ENCODE measurements at regions not wholly inside any gene's neighbourhood (a gene's known extent, or its start where the extent isn't known, plus 50 kb on each side); places are given as distances from the start of the nearest gene placed in this dataset.

DNA sequence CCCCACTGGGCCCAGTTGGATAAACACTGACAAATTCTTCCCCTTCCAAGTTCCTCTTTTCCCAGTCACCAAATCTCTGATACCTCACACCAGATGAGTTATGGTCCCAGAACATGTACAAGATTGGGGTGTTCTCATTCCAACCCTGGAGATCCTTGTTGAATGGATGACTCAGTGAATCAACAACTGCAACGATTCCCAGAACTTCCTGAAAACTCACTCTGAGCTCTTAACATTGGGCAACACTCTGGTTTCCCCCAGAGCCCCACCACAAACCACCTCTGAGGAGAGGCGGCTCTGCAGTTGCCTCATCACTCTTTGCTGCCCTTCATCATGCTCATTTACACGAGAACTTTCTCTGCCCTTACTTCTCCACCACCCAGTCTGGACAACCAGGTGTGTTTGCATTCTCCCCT lies 115.2 kb downstream of the MRPL14 start:
- peak; percentile 99 for DNase-seq (ENCODE audit: low read depth)

DNA sequence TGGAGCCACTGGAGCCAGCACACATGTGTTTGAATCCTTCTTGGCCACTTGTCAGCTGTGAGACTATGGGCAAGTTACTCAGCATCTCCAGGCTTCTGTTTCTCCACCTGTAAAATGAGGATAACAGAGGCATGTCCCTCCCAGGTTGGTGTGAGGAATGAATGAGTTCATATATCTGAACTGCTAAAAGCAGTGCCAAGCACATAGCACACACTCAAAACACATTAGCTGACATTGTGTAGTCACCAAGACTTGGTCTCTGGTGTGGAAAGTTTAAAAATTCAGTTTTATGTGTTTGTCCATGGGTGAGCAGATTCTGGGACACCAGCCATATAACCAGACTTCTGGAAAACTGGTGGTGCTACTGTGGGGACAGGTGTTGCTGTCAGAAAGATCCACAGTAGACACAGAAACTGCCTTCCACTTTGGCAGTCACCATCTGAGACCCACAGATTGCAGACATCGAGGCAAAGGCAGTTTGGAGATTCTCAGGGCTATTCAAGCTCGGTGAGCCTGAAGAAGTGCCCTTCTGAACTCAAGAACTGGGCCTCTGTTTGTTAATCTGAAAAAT lies 115.8 kb downstream of the MRPL14 start:
- DNase-seq (ENCODE audit: low read depth) = peak; percentile 53

DNA sequence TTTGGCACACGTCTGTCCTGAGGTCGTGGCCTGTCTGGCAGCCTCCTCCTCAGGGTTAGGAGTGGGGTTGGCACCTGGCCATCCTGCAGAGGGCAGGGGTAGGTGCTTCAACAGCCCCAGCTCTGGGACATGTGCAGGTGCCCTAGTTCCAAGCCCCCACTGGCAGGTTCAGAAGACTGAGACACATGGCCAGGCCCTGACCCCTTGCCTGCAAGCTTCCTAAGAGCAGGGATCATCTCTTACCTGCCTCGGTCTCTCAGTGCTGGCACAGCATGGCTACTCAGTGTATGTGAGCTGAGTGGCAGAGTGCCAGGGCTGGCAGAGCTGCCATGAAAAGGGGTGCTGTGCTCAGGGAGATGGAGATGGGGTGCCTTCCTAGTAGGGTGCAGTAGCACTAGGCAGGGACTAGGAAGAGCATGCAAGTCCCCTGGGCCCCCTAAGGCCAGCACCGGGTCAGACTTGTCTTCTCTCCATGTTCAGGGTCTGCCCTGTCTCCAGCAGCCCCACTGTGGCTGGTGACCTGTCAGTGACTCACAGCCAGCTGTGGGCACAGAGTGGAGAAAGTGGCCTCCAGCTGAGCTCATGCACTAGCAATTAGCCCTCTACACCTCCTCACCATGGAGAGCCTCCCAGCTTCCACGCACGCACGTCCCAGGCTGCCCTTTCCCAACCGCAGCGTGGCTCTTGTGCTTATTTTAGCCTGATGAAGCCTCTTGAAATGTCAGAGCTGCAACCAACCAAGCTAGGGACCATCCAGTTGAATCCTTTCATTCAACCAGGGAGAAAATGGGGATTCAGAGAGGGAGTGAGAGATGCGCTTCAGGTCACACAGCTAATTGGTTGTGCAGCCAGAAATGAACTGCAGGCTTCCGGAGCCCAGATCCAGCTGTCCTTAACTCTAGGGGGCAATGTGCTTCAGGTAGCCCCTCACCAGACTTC lies 116.6 kb downstream of the MRPL14 start:
- DNase-seq (ENCODE audit: low read depth) = peak; percentile 99

DNA sequence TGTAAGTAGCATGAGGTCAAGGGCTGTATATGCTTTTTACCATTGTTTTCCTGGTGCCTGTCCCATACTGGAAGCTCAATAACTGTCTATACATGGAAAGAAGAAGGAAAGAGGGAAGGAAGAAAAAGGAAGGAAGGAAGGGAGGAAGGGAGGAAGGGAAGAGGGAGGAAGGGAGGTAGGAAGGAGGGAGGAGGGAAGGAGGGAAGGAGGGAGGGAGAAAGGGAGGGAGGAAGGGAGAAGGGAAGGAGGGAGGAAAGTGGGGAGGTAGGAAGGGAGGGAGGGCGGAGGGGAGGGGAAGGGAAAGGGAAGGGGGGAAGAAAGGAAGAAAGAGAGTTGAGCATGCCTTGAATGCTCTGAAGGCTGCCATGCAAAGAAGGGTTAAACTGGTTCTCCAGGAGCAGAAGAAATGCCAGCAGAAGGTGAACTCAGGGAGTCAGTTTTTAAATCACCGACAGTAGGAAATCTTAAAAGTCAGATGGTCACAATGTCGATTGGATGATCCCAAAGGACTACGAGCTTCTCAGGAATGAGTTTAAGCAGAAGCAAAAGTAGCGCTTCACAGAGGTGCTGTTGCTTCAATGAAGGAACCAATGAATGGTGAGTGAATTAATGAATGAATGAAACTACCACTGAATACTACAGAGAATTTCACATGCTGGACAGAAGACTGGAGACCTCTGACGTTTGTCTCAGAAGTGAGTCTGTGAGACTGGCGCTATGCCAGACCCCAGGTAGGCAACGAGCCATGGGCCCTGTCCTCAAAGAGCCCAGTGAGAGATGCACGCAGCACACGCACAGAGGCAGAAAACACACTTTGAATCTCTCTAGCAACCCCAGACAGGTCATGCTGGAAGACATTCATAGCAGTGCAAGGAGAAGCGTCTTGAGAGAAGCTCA lies 117.6 kb downstream of the MRPL14 start:
- no peak for DNase-seq (ENCODE audit: low read depth)

GRCh38 chr6:44008821-44009370 lies 118.4 kb downstream of the MRPL14 start:
- DNase-seq (ENCODE audit: low read depth) = no peak

DNA sequence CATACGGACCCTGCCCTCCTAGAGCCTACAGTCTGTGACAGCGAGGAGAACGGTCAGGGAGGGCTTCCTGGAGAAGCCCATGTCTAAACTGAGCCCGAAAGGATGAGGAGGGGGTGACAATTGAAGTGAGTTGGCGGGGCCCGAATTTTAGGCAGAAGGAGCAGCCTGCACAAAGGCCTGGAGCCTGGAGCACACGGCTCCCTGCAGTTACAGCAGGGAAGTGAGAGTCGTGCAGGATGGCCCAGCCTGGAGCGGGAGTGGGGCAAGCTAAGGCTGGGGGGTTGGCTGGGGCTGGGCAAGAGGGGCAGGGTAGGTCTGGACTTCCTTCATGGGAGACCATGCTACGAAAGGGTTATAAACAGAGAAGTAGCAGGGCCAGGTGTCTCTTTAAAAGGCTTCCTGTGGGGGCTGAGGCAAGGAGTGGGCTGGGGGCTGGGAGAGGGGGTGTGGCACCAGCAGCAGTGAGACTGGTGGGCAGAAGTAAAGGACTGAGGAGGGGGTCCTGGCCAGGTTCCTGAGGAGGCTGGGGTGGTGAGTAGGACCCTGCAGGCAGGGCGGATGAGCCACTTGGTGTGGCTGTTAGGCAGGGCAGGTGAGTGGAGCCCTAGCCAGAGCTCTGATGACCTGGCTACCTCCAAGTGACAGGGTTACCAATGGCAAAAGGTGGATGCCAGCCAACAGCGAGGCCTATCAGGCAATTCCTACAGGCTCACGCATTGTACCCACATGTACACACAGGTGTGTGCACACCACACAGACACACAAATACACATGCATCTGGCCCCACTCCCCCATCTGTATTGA lies 119.2 kb downstream of the MRPL14 start:
- no peak for DNase-seq (ENCODE audit: low read depth)

GRCh38 chr6:44006872-44007303 lies 120.4 kb downstream of the MRPL14 start:
- no peak for DNase-seq (ENCODE audit: low read depth)

DNA sequence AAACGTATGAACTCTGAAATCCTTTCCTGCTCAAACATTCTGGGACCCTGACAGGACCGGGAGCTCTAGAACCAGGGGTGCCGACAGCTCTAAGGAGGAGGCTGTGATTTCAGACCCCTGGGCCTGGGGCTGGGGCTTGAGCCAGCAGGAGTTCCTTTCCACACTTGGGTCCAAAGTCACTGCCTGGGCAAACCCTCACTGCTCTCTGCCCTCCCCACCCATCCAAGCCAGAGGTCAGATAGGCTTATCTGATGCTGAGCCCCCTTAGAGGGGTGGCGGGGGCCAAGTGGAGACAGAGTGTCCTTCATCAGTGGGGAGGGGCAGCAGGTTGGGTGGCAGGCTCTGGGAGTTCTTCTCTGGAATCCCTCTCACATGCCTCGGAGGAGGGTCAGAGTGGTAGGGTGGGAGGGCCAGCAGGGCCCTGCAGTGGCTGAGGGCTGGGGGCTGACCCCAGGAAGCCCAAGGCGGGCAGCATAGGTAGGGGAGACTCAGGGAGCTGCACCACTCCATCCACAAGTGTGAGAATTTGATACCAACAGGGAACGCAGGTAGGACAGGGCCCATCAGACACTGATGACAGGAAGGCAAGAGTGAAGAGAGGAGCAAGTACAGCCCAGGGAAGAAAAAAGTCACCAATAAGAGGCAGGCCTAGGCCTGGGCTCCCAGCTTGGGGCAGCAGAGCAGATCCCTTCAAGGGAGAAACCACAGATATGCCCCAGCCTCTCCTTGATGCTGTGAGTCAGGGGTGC lies 121.0 kb downstream of the MRPL14 start:
- DNase-seq (ENCODE audit: low read depth) = peak; percentile 59

- DNase-seq (ENCODE audit: low read depth) = no peak
Observed at GRCh38 chr6:44005507-44005903, 121.7 kb downstream of the MRPL14 start.

GRCh38 chr6:44004625-44005506 lies 122.4 kb downstream of the MRPL14 start:
- peak; percentile 56 for DNase-seq (ENCODE audit: low read depth)

DNA sequence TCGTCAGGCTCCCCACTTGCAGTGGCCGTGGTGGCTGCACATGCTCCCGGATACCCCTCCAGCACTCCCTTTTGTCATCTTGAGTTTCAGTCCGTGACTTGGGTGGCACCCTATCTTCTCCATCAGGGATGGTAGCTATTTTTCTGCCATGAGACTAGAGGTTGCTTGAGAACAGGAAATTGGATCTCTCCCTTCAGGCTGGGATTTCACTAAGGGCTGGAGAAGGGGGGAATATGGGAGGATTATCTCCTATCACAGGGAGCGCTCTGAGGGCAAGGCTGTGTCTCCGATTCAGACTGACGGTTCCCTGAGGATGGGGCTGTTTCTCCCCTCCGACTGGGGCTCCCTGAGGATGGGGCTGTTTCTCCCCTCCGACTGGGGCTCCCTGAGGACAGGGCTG lies 123.1 kb downstream of the MRPL14 start:
- peak; percentile 15 for DNase-seq (ENCODE audit: low read depth)

DNA sequence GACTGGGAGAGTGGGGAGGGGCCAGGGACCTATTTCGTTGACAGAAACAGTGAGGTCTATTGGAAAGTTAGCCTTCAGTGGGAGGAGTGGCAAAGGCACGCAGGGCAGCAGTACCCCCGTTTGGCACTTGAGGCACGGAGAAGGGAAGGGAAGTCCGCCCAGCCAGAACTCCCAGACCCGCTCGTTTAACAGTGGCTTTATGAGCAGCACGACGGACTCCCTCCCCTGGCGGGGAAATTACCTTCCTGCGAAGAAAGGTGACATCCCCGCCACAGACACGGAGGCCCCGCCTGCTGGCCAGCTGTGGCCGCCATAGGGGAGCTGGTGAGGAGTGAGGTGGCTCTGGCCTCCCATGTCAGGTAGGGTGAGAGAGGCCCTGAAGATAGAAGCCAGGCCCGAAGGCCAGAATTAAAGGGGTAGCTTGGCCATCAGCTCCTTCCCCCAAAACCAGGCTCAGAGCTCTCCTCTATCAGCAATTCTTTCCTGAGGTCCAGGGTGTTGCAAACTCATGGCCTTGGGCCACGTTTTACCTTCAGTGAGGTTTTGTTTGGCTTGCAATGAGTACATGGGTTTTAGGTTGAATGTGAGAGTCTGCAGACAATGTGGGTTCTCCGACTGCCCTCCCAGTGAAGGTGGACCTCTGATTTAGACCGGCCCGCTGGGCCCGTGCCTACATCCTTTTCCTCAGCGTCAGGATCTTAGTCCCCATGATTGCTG lies 123.7 kb downstream of the MRPL14 start:
- DNase-seq (ENCODE audit: low read depth) = no peak

GRCh38 chr6:44002593-44003344 lies 124.5 kb downstream of the MRPL14 start:
- peak; percentile 70 for DNase-seq (ENCODE audit: low read depth)

DNA sequence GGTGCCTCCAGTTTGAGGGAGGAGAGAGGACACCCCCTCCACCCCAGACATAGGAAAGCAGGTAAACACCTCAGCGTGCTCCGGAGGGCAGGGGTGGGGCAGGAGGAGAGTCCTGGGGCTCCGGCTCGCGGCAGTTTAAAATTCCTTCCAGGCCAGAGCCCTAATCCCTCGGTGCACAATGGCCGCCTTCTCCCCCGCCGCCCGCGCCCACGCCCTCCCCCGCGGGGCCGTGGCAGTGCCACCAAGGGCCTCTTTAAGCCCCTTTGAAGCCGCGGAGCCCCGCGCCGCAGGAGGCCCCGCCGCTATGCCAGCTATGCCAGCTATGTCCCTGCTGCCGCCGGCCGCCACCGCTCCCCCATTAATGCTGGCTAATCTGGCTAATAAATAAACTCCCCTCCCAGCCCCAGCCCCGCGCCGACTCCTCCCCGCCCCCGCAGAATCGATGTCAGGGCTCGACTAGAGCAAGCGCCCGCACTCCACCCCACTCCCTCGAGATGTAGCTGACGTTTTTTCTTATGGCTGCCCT lies 125.1 kb downstream of the MRPL14 start:
- peak; percentile 48 for DNase-seq (ENCODE audit: low read depth)

GRCh38 chr6:44001318-44002066 lies 125.8 kb downstream of the MRPL14 start:
- no peak for DNase-seq (ENCODE audit: low read depth)

DNA sequence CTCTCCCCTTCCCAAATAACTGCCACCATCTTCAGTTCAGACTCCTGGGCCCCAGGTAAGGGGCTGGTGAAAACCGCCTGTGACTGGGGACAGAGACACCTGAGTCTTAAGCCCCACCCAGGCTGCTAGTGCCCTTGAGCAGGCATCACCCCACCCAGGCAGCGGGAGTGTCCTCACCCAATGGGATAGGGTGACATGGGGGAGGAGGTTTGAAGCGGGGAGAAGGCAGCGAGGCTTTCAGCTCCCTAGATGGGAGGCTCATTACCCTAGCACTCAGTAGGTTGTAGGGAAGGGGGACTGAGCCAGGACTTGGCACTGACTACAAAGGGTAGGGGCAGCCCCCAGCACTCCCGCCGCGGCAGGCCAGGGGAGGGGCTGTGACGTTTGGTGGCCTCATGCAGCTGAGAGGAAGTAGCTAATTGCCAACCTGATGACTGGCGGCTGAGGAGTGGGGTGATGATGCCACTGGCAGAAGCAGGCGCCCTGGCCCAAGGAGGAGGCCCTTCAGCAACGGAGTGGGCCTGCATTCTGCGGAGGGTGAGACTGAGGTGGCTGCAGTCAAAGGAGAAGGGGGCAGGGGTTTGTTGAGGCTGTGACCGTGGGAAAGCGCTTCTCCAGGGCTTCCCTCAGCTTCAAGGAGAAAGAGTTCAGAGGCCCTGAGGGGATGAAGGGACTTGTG lies 126.9 kb downstream of the MRPL14 start:
- no peak for DNase-seq (ENCODE audit: low read depth)
